Esophagus squamous epithelium (tissue), 4 donors: ENCODE measurements at regions not wholly inside any gene's neighbourhood (a gene's known extent, or its start where the extent isn't known, plus 50 kb on each side); places are given as distances from the start of the nearest gene placed in this dataset.
"Not testable (repeated sequence)": the region's sequence is repeated elsewhere in the genome, so short reads cannot be mapped to it uniquely, and the experiment has no call there.

ENCODE experiments used
- POLR2A ChIP-seq, 4 donors: fragments of 450-650 bp; IDR thresholded peaks; one replicate each; pipeline ENCODE4 v1.6.1; 2017; ENCODE audit warnings: antibody characterized with exemption in 4 of 4, mild to moderate bottlenecking in 4 of 4, moderate library complexity in 3 of 4
- TF ChIP-seq, protein P1 (sequence below), 6 experiments: fragments of 450-650 bp in 4 of 6; fragments of 200-600 bp in 2 of 6; sonication (generic) in 2 of 6; IDR thresholded peaks; one replicate each; pipeline ENCODE4 v1.5.1; 2016 to 2019; ENCODE audit warnings: antibody characterized with exemption in 6 of 6, mild to moderate bottlenecking in 4 of 6, moderate library complexity in 4 of 6

DNA sequence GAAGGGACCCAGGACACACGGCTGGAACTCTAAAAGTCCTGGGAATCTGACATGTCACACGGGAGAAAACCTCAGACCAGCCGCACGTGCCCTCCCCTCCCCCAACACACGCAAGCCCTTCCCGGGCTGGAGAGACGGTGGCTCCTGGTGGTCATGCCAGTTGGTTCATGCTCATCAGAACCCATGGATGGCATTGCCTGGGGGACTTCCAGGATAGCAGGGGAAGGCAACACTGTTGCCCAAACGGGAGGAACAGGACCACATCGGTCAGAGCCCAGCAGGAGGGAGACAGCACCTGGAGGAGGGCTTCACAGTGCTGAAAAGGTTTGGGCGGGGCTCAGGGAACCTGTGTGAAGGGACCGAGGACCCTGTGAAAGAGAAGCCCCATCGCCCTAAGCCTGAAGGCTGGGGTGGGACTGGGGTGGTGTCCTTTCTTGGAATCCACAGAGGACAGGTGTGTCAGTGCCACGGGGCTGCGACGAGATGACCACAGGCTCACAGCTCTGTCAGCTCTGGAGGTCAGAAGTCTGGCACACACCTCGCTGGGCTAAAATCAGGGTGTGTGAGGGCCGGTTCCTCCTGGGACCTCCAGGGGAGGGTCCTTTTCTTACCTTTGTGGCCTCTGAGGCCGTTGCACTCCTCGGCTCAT is 151.7 kb upstream of the ZNF469 start:
- TF ChIP-seq, protein P1, sequence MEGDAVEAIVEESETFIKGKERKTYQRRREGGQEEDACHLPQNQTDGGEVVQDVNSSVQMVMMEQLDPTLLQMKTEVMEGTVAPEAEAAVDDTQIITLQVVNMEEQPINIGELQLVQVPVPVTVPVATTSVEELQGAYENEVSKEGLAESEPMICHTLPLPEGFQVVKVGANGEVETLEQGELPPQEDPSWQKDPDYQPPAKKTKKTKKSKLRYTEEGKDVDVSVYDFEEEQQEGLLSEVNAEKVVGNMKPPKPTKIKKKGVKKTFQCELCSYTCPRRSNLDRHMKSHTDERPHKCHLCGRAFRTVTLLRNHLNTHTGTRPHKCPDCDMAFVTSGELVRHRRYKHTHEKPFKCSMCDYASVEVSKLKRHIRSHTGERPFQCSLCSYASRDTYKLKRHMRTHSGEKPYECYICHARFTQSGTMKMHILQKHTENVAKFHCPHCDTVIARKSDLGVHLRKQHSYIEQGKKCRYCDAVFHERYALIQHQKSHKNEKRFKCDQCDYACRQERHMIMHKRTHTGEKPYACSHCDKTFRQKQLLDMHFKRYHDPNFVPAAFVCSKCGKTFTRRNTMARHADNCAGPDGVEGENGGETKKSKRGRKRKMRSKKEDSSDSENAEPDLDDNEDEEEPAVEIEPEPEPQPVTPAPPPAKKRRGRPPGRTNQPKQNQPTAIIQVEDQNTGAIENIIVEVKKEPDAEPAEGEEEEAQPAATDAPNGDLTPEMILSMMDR (IDR thresholded peaks at IDR 0.05) = not testable (repeated sequence)
- TF ChIP-seq POLR2A (IDR thresholded peaks at IDR 0.05) = not testable (repeated sequence)
